ENCODE measurements at regions not wholly inside any gene's neighbourhood (a gene's known extent, or its start where the extent isn't known, plus 50 kb on each side); places are given as distances from the start of the nearest gene placed in this dataset.

DNA sequence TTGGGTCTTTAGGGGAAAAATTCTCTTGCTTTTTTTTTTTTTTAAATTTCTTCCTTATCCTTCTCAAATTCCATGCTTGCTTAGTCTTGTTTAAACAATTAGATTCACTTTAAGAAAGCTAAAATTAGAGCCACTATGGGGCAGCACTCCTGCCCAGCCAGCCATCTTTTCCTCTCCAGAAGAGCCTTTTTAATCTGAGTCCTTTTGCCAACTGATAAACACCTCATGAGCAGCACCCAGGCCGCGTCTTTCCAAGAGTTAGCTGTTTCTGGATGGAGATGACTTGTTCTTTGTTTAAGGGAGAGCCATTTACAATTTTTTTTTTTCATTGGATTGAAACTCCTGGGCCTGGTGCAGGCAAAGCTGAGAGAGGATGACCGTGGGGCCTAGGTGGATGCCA is 53.3 kb upstream of the TSPAN2 start:
- no peak for TF ChIP-seq POLR2A (IDR thresholded peaks at IDR 0.05)
- no peak for TF ChIP-seq EP300 (IDR thresholded peaks at IDR 0.05)
- TF ChIP-seq, protein P1, sequence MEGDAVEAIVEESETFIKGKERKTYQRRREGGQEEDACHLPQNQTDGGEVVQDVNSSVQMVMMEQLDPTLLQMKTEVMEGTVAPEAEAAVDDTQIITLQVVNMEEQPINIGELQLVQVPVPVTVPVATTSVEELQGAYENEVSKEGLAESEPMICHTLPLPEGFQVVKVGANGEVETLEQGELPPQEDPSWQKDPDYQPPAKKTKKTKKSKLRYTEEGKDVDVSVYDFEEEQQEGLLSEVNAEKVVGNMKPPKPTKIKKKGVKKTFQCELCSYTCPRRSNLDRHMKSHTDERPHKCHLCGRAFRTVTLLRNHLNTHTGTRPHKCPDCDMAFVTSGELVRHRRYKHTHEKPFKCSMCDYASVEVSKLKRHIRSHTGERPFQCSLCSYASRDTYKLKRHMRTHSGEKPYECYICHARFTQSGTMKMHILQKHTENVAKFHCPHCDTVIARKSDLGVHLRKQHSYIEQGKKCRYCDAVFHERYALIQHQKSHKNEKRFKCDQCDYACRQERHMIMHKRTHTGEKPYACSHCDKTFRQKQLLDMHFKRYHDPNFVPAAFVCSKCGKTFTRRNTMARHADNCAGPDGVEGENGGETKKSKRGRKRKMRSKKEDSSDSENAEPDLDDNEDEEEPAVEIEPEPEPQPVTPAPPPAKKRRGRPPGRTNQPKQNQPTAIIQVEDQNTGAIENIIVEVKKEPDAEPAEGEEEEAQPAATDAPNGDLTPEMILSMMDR (IDR thresholded peaks at IDR 0.05), result no peak

DNA sequence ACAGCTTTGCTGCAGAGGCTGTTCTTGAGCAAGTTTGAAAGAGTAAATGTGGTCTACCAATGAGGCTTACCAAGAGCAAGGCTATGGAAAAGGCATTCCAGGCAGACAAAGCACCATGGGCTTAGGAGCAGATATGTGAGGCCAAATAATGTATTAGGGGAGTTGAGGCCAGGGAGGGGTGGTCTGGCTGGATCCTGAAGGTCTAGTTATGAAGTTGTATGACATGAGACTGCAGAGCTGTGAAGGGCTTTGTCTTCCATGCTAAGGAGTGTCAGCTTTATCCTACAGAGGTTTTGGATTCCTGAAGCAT is 51.8 kb upstream of the TSPAN2 start:
- Histone ChIP-seq H3K36me3 (no peaks in the 10 kb centered on the region), H3K27me3 (no peaks in the 10 kb centered on the region), H3K4me3 (no peak overlapping the region), H3K4me1 (peaks cover 0 to 5% (median 0%) of the 10 kb centered on the region in 4 donors), H3K27ac (no peak overlapping the region), H3K9me3 (no peaks in the 10 kb centered on the region)
- TF ChIP-seq, protein P1 (IDR thresholded peaks at IDR 0.05), result no peak
- no peak for TF ChIP-seq POLR2A (IDR thresholded peaks at IDR 0.05)
- no peak for TF ChIP-seq EP300 (IDR thresholded peaks at IDR 0.05)
- DNase-seq (ENCODE audit: low spot score in 2 of 2), result no peak

More for the DNA sequence above, 53.3 kb upstream of the TSPAN2 start:
- no peak for DNase-seq (ENCODE audit: low spot score in 2 of 2)
- H3K4me1 ChIP-seq, result peaks cover 0 to 5% (median 0%) of the 10 kb centered on the region in 4 donors
- WGBS, 2 donors, result 59 to 65% methylated on average over 3 of the region's 3 CpGs
- H3K4me3 ChIP-seq, result no peak overlapping the region
- H3K27me3 ChIP-seq, result no peaks in the 10 kb centered on the region
- H3K27ac ChIP-seq, result no peak overlapping the region
- no peaks in the 10 kb centered on the region for H3K9me3 ChIP-seq
- no peaks in the 10 kb centered on the region for H3K36me3 ChIP-seq

DNA sequence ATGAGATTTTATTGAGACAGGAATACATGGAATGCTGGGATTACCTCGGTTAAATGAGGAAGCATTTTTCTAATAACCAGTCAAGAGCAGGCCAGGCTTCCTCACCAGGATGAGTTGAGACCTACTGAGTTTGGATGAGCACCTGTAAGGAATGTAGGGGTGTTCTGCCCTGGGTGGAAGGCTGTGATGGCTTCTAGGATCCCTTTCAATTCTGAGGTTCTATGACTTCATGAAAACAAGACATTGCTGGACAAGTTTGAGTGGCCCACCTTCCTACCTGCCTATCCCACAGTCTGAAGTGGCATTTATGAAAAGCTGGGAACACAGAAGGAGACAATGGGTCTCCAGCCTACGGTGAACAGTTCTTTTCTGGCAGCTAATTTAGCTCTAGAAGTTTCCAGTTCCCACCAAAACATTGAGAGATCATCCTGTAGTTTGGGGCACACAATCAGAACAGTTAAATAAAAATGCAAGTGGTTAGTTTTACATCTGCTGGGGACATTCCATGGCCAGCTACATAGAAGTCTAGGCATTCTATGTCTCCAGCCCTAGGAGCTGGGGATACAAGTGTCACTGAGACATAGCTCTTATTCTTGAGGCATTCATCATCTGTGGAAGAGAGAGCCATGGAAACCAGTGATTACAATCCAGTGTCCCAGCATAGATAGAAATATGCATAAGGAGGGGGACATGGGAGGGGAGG is 51.3 kb upstream of the TSPAN2 start:
- no peaks in the 10 kb centered on the region for H3K27me3 ChIP-seq
- 89 to 97% methylated on average over 2 of the region's 2 CpGs for WGBS, 2 donors
- peaks cover 0 to 5% (median 0%) of the 10 kb centered on the region in 4 donors for H3K4me1 ChIP-seq
- H3K4me3 ChIP-seq, result no peak overlapping the region
- H3K36me3 ChIP-seq, result no peaks in the 10 kb centered on the region
- no peaks in the 10 kb centered on the region for H3K9me3 ChIP-seq
- DNase-seq (ENCODE audit: low spot score in 2 of 2), result no peak
- H3K27ac ChIP-seq, result no peak overlapping the region
- no peak for TF ChIP-seq POLR2A (IDR thresholded peaks at IDR 0.05)
- TF ChIP-seq, protein P1 (IDR thresholded peaks at IDR 0.05), result no peak
- TF ChIP-seq EP300 (IDR thresholded peaks at IDR 0.05), result no peak

DNA sequence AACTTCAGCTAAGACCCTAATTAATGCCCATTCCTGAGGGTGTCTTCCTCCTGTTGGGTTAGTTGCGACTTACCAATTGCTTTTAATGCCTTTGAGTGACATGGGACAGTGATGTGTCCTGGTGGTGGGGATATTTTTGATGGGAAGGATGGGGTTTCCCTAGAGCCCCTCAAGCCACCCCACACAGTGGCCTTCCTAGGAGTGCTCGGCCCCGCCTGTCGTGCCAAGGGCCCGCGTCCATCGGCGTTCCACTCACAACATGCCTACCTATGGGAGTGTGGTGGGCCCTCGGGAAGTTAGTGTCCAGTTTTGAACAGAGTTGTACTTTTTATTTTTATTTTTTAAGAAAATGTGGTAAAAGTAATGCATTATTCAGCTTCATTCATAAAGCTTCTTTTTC is 50.1 kb upstream of the TSPAN2 start:
- Histone ChIP-seq H3K9me3 (no peaks in the 10 kb centered on the region), H3K36me3 (no peaks in the 10 kb centered on the region), H3K4me3 (no peak overlapping the region), H3K4me1 (peaks cover 0 to 5% (median 0%) of the 10 kb centered on the region in 4 donors), H3K27ac (peak overlapping the region in 3 of 4 donors; percentile 11 to 38 (median 23)), H3K27me3 (no peaks in the 10 kb centered on the region)
- DNase-seq (ENCODE audit: low spot score in 2 of 2), result no peak
- WGBS, 2 donors, result 92 to 96% methylated on average over 9 of the region's 9 CpGs
- TF ChIP-seq, protein P1 (IDR thresholded peaks at IDR 0.05), result no peak
- TF ChIP-seq POLR2A (IDR thresholded peaks at IDR 0.05), result no peak
- no peak for TF ChIP-seq EP300 (IDR thresholded peaks at IDR 0.05)
